PC-9 (cell line): ENCODE measurements at regions not wholly inside any gene's neighbourhood (a gene's known extent, or its start where the extent isn't known, plus 50 kb on each side); places are given as distances from the start of the nearest gene placed in this dataset.

Experiments used
- EZH2 ChIP-seq: fragments of 200-600 bp; sonication (generic); IDR thresholded peaks from 2 replicates; pipeline ENCODE4 v1.8.0; 2017; ENCODE audit warnings: antibody characterized with exemption, low read depth
- TF ChIP-seq, protein P1 (sequence below): fragments of 200-600 bp; sonication (generic); conservative IDR thresholded peaks from 2 replicates; pipeline ENCODE4 v1.6.1; 2017; ENCODE audit warnings: mixed run types, antibody characterized with exemption, mild to moderate bottlenecking, moderate library complexity

- TF ChIP-seq, protein P1, sequence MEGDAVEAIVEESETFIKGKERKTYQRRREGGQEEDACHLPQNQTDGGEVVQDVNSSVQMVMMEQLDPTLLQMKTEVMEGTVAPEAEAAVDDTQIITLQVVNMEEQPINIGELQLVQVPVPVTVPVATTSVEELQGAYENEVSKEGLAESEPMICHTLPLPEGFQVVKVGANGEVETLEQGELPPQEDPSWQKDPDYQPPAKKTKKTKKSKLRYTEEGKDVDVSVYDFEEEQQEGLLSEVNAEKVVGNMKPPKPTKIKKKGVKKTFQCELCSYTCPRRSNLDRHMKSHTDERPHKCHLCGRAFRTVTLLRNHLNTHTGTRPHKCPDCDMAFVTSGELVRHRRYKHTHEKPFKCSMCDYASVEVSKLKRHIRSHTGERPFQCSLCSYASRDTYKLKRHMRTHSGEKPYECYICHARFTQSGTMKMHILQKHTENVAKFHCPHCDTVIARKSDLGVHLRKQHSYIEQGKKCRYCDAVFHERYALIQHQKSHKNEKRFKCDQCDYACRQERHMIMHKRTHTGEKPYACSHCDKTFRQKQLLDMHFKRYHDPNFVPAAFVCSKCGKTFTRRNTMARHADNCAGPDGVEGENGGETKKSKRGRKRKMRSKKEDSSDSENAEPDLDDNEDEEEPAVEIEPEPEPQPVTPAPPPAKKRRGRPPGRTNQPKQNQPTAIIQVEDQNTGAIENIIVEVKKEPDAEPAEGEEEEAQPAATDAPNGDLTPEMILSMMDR, result no peak
- no peak for TF ChIP-seq EZH2
Measured at GRCh38 chr5:125306741-125307140, 560.3 kb upstream of the ZNF608 start.
